GM18909 (cell line): ENCODE measurements at regions not wholly inside any gene's neighbourhood (a gene's known extent, or its start where the extent isn't known, plus 50 kb on each side); places are given as distances from the start of the nearest gene placed in this dataset.
"Not testable (repeated sequence)": the region's sequence is repeated elsewhere in the genome, so short reads cannot be mapped to it uniquely, and the experiment has no call there.

Experiments used
- ATAC-seq: cut with Tn5 transposase; IDR thresholded peaks from one replicate; pipeline ENCODE4 v1.9.1; 2021; ENCODE audit warnings: mild to moderate bottlenecking; ENCODE audit not compliant: unreplicated experiment, poor library complexity

- no peak for ATAC-seq
Observed at GRCh38 chr6:165178056-165178455, 131.3 kb downstream of the C6orf118 start.

- no peak for ATAC-seq
Observed at GRCh38 chr6:165173484-165173883, 135.9 kb downstream of the C6orf118 start.

- ATAC-seq: no peak
Observed at GRCh38 chr6:165167861-165168260, 141.5 kb downstream of the C6orf118 start.

GRCh38 chr6:165167311-165167710 is 142.1 kb downstream of the C6orf118 start:
- ATAC-seq: no peak

- no peak for ATAC-seq
Observed at GRCh38 chr6:165163519-165163918, 145.9 kb downstream of the C6orf118 start.

- no peak for ATAC-seq
Observed at GRCh38 chr6:165159460-165159859, 149.9 kb downstream of the C6orf118 start.

- ATAC-seq: no peak
Observed at GRCh38 chr6:165146456-165146855, 162.9 kb downstream of the C6orf118 start.

GRCh38 chr6:165135889-165136288 is 173.5 kb downstream of the C6orf118 start:
- no peak for ATAC-seq

- ATAC-seq: no peak
Observed at GRCh38 chr6:165129086-165129485, 180.3 kb downstream of the C6orf118 start.

- ATAC-seq: not testable (repeated sequence)
Observed at GRCh38 chr6:165127743-165128142, 181.7 kb downstream of the C6orf118 start.

- not testable (repeated sequence) for ATAC-seq
Observed at GRCh38 chr6:165124681-165125080, 184.7 kb downstream of the C6orf118 start.

GRCh38 chr6:165119231-165120020 is 190.0 kb downstream of the C6orf118 start:
- no peak for ATAC-seq

GRCh38 chr6:165118736-165119135 is 190.7 kb downstream of the C6orf118 start:
- ATAC-seq: no peak

GRCh38 chr6:165117806-165118205 is 191.6 kb downstream of the C6orf118 start:
- ATAC-seq: no peak

GRCh38 chr6:165117121-165117520 is 192.3 kb downstream of the C6orf118 start:
- ATAC-seq: no peak

- ATAC-seq: no peak
Observed at GRCh38 chr6:165110860-165111259, 198.5 kb downstream of the C6orf118 start.

- ATAC-seq: no peak
Observed at GRCh38 chr6:165109011-165109410, 200.4 kb downstream of the C6orf118 start.

- ATAC-seq: no peak
Observed at GRCh38 chr6:165106261-165106660, 203.1 kb downstream of the C6orf118 start.

GRCh38 chr6:165098165-165098564 is 211.2 kb downstream of the C6orf118 start:
- ATAC-seq: no peak

GRCh38 chr6:165096868-165097267 is 212.5 kb downstream of the C6orf118 start:
- ATAC-seq: no peak

- no peak for ATAC-seq
Observed at GRCh38 chr6:165096209-165096608, 213.2 kb downstream of the C6orf118 start.

- no peak for ATAC-seq
Observed at GRCh38 chr6:165092881-165093595, 216.4 kb downstream of the C6orf118 start.
